ENCODE measurements at regions not wholly inside any gene's neighbourhood (a gene's known extent, or its start where the extent isn't known, plus 50 kb on each side); places are given as distances from the start of the nearest gene placed in this dataset.
"Not testable (repeated sequence)": the region's sequence is repeated elsewhere in the genome, so short reads cannot be mapped to it uniquely, and the experiment has no call there.

DNA sequence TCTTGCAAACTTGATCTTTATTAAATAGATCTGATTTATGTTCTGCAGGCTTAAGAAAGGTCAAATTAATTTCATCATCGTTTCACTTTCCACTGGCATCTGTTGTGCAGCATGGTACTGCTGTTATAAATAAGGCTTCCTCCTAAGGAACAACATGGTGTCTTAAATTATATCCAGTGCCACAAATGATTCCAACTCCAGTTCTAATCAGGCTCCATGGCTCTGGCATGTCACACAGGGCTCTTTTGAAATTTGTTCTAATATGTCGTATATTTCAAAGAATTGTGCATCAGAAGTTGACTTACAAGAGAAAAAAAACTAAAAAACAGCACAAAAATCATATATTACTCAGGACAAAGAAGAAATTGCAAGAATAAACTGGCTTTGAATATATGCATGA is 1090.8 kb upstream of the CELF2 start:
- Mint-ChIP-seq H3K27ac (no peak overlapping the region), H3K27me3 (peaks cover 5% of the 10 kb centered on the region), H3K4me1 (ENCODE audit: low read depth) (no peaks in the 10 kb centered on the region), H3K9me3 (no peaks in the 10 kb centered on the region), H3K36me3 (ENCODE audit: low read depth) (no peaks in the 10 kb centered on the region), H3K4me3 (no peak overlapping the region)

DNA sequence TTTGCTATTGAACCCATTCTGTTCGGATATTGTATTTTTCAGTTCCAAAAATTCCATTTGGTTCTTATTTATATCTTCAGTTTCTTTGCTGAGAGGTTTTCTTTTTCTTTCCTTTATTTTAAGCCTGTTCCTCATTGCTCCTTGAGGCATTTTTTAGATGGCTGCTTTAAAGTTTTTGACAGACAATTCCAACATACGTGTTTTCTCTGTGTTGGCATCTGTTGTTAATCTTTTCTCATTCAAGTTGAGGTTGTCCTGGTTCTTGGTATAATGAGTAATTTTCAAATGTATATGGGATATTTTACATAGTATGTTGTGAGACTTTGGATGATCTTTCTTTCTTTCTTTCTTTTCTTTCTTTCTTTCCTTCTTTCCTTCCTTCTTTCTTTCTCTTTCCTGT is 1078.0 kb upstream of the CELF2 start:
- H3K27me3 Mint-ChIP-seq = no peaks in the 10 kb centered on the region
- H3K36me3 Mint-ChIP-seq (ENCODE audit: low read depth) = no peaks in the 10 kb centered on the region
- H3K9me3 Mint-ChIP-seq = no peaks in the 10 kb centered on the region
- no peak overlapping the region for H3K4me3 Mint-ChIP-seq
- H3K27ac Mint-ChIP-seq = no peak overlapping the region
- H3K4me1 Mint-ChIP-seq (ENCODE audit: low read depth) = no peaks in the 10 kb centered on the region

DNA sequence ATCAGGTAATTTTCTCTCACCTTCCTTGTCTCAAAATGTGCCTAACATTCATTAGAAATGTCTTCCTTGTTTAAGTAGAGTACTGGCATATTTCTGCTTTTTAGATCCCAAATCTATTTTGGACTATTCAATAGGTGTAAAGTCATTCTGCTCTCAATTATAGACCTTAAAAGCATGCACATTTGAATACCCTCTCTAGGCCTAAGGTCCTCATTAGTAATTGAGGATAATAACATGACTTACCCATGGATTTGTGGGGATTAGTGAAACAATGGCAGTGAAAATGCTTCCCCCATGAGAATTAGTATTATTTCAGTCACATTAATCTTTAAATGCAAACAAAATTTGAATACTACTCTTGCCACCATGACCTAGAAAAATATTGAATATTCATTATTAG is 1073.0 kb upstream of the CELF2 start:
- no peak overlapping the region for H3K4me3 Mint-ChIP-seq
- no peaks in the 10 kb centered on the region for H3K36me3 Mint-ChIP-seq (ENCODE audit: low read depth)
- no peak overlapping the region for H3K27ac Mint-ChIP-seq
- H3K9me3 Mint-ChIP-seq = no peaks in the 10 kb centered on the region
- no peaks in the 10 kb centered on the region for H3K4me1 Mint-ChIP-seq (ENCODE audit: low read depth)
- no peaks in the 10 kb centered on the region for H3K27me3 Mint-ChIP-seq

DNA sequence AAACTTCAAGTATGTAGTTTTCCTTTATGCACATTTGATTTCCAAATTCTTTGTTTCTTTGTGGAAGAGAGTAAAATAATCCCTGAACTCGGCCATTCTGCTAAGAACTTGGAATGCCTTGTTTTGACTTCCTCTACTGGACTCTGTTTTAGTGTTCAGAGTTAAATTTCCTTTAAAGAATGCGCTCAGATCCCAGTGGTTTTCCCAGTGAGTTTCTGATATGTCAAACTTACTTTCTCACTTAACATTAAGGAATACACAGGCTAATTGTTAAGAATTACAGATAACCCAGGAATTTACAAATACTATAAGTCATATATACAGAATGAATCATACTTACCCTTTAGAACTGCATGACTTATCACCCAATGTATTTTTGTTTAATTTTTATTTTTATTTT is 1067.6 kb upstream of the CELF2 start:
- no peak overlapping the region for H3K27ac Mint-ChIP-seq
- no peaks in the 10 kb centered on the region for H3K4me1 Mint-ChIP-seq (ENCODE audit: low read depth)
- H3K36me3 Mint-ChIP-seq (ENCODE audit: low read depth) = no peaks in the 10 kb centered on the region
- H3K4me3 Mint-ChIP-seq = no peak overlapping the region
- no peaks in the 10 kb centered on the region for H3K27me3 Mint-ChIP-seq
- H3K9me3 Mint-ChIP-seq = peaks cover 4% of the 10 kb centered on the region

DNA sequence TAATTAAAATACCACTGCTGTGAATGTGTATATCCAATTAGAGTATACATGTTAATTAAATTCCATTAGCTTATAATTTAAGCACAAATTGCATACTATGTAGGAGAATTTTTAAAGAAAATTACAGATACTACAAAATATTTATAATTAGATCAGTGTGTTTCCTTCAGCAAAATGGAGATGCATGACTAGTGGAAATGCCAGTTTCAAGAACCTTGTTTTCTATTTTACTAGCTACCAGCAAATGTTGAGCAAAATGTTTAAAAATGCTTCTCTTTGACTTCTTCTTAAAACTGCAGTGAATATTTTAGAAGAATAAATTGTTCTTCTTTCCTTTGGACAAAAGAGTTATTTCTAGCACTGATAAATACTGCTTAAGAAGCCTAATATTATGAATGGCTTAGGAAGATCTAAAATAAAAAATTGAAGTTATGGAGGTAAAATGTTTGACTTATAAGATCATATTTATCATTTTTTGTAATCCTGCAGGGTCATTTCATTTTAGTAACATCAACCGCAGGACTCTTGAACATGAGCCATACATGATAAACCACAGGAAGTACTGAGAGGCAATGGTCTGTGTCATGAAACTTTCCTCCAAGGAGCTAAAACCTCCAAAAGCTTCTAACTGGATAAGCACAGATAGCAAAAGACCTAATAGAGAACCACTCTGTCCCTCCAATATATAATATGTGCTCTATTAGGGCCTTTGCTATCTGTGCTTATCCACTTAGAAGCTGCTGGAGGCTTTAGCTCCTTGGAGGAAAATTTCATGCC is 1066.0 kb upstream of the CELF2 start:
- no peaks in the 10 kb centered on the region for H3K27me3 Mint-ChIP-seq
- H3K9me3 Mint-ChIP-seq = peaks cover 4% of the 10 kb centered on the region
- H3K36me3 Mint-ChIP-seq (ENCODE audit: low read depth) = no peaks in the 10 kb centered on the region
- no peaks in the 10 kb centered on the region for H3K4me1 Mint-ChIP-seq (ENCODE audit: low read depth)
- H3K27ac Mint-ChIP-seq = no peak overlapping the region
- no peak overlapping the region for H3K4me3 Mint-ChIP-seq

DNA sequence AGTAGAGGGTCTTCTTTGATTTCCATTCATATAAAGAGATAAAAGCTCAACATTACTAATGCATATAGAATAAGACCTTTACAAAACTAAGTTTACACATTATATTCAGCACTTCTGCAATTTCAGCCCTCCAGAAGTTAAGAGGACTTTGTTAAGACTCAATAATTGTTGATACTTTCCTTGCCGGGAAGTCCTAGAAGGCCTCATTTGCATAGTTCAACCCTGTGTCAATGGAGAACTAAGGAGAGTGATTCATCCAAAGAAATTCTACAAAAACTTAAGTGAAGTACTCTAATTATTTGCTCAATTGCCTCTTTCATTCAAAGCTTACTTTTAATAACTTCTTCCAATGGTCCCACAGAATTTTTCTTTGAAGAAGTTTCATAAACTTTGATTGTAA is 1060.3 kb upstream of the CELF2 start:
- no peak overlapping the region for H3K27ac Mint-ChIP-seq
- no peaks in the 10 kb centered on the region for H3K27me3 Mint-ChIP-seq
- no peaks in the 10 kb centered on the region for H3K36me3 Mint-ChIP-seq (ENCODE audit: low read depth)

DNA sequence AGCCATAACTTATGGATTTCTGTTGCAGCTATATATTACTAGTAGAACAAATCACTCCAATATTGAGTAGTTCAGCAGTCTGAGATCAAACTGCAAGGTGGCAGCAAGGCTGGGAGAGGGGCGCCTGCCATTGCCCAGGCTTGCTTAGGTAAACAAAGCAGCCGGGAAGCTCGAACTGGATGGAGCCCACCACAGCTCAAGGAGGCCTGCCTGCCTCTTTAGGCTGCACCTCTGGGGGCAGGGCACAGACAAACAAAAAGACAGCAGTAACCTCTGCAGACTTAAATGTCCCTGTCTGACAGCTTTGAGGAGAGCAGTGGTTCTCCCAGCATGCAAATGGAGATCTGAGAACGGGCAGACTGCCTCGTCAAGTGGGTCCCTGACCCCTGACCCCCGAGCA is 1059.8 kb upstream of the CELF2 start:
- H3K4me1 Mint-ChIP-seq (ENCODE audit: low read depth); H3K27me3 Mint-ChIP-seq; H3K4me3 Mint-ChIP-seq; H3K9me3 Mint-ChIP-seq; H3K27ac Mint-ChIP-seq; H3K36me3 Mint-ChIP-seq (ENCODE audit: low read depth): not testable (repeated sequence)

More for the DNA sequence above, 1060.3 kb upstream of the CELF2 start:
- Mint-ChIP-seq H3K9me3 (peaks cover 4% of the 10 kb centered on the region), H3K4me3 (no peak overlapping the region), H3K4me1 (ENCODE audit: low read depth) (no peaks in the 10 kb centered on the region)

DNA sequence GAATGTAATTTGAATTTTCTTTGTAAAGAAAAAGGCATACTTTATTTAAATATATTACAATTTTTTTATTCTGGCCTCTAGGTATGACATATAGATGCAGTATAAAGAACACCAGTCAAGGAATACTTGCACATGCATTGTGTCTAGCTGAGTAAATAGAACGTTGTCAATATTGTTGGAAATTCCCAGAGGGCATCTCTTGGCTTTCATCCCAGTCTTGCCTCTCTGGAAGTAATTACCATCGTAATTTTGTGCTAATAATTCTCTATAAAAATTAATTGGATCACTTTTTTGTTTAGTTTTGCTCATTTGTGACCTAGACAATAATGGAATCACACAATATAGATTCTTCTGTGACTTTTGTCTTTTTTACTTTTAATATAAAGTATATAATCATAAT is 1052.3 kb upstream of the CELF2 start:
- H3K27me3 Mint-ChIP-seq = no peaks in the 10 kb centered on the region
- no peaks in the 10 kb centered on the region for H3K9me3 Mint-ChIP-seq
- H3K4me1 Mint-ChIP-seq (ENCODE audit: low read depth) = no peaks in the 10 kb centered on the region
- H3K27ac Mint-ChIP-seq = no peak overlapping the region
- no peaks in the 10 kb centered on the region for H3K36me3 Mint-ChIP-seq (ENCODE audit: low read depth)
- no peak overlapping the region for H3K4me3 Mint-ChIP-seq

DNA sequence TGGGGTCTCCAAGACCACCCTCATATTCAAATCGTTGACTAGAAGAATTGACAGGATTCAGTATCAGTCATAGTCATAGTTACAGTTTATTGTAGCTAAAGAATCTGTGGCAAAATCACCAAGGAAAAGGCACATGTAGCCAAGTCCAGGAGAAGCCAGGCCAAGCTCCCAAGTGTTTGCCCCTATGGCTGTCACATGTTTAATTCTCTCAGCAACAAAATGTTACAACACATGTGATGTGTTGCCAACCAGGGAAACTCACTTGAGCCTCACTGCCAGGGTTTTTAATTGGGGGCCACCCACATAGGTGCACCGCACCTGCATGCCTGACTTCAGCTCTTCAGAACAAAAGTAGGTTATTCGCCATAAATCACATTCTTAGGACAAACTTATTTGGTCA is 1030.9 kb upstream of the CELF2 start:
- Mint-ChIP-seq H3K36me3 (ENCODE audit: low read depth) (no peaks in the 10 kb centered on the region), H3K4me3 (no peak overlapping the region), H3K27me3 (no peaks in the 10 kb centered on the region)

DNA sequence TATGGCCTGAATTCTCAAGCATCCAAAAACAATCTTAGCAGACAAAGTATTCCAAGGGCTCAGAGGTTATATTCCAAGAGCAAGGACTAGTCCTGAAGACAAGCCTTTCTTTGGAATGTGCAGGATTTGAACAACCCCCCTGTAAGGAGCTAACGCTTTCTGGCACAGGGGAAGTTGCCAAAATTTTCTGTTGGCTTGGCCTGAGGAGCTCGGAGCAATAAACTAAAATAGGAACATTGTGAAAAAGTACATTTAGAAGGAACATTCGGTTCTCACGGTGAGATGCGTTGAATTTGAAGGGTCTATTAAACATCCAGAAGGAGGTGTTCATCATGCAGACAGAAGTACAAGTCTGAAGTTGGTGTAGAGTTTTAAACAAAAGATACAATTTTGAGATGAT is 1030.5 kb upstream of the CELF2 start:
- Mint-ChIP-seq H3K9me3 (peaks cover 8% of the 10 kb centered on the region), H3K4me1 (ENCODE audit: low read depth) (no peaks in the 10 kb centered on the region), H3K36me3 (ENCODE audit: low read depth) (no peaks in the 10 kb centered on the region), H3K27me3 (no peaks in the 10 kb centered on the region), H3K4me3 (no peak overlapping the region), H3K27ac (no peak overlapping the region)

More for the DNA sequence above, 1030.9 kb upstream of the CELF2 start:
- no peak overlapping the region for H3K27ac Mint-ChIP-seq
- H3K9me3 Mint-ChIP-seq = peaks cover 8% of the 10 kb centered on the region
- H3K4me1 Mint-ChIP-seq (ENCODE audit: low read depth) = no peaks in the 10 kb centered on the region

DNA sequence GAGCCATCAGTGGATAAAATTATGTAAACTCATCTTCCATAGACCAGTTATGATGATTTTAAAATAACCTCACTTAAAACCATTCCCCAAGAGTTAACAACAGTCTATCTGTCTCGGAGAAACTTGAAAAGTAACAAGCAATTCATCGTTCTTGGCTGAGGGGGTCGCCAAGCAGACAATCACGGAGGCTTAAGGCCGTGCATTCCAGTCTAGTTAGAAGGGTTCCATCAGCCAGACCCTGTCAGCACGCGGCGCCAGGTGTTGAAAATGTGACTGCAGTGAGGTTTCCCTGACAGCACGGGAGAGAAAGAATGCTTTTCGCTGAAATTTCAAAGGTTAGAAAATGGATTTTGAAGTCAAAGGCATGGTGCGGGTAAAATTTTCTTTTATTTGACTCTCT is 1025.0 kb upstream of the CELF2 start:
- Mint-ChIP-seq H3K27ac (no peak overlapping the region), H3K9me3 (no peaks in the 10 kb centered on the region), H3K4me3 (no peak overlapping the region), H3K27me3 (no peaks in the 10 kb centered on the region), H3K36me3 (ENCODE audit: low read depth) (no peaks in the 10 kb centered on the region), H3K4me1 (ENCODE audit: low read depth) (no peaks in the 10 kb centered on the region)

DNA sequence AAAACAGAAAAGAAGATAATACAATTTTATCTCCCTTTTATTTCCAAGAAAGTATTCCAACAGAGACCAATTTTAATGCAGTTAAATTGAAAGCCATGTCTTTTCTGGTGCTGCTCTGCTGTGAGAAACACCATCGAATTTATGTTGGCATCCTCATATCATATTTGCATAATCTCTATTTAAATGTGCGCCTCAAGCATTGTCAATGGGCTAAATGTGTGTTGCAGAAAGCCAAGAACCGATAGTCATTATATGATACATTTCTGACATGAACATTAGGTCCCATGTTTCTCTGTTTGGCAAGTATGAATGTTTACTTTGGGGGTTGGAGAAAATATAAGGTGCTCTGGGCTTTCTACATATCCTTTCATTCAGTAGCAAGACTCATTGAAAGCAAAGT is 1023.5 kb upstream of the CELF2 start:
- no peaks in the 10 kb centered on the region for H3K36me3 Mint-ChIP-seq (ENCODE audit: low read depth)
- no peak overlapping the region for H3K27ac Mint-ChIP-seq
- H3K4me3 Mint-ChIP-seq = no peak overlapping the region
- no peaks in the 10 kb centered on the region for H3K27me3 Mint-ChIP-seq
- H3K4me1 Mint-ChIP-seq (ENCODE audit: low read depth) = no peaks in the 10 kb centered on the region
- no peaks in the 10 kb centered on the region for H3K9me3 Mint-ChIP-seq

DNA sequence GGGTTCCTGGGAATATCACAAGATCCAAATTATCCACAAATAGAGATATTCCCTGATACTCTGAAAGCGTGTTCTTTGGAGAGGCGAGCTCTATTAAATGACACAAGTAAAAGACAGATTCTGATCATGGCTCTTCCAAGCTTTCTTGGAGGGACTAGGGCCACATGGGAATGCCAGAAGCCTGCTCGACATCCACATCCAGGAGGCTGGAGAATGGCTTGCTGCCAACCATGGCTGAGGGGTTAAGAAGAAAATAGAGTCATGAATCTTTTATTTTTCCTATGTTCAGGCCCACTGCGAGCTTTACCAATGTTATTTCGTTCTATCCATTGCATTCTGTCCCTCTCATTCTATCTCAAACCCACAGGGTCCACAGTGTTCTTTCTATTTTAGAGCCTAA is 1018.0 kb upstream of the CELF2 start:
- no peaks in the 10 kb centered on the region for H3K4me1 Mint-ChIP-seq (ENCODE audit: low read depth)
- H3K36me3 Mint-ChIP-seq (ENCODE audit: low read depth) = no peaks in the 10 kb centered on the region
- H3K27me3 Mint-ChIP-seq = no peaks in the 10 kb centered on the region
- H3K9me3 Mint-ChIP-seq = no peaks in the 10 kb centered on the region
- no peak overlapping the region for H3K27ac Mint-ChIP-seq
- H3K4me3 Mint-ChIP-seq = no peak overlapping the region

DNA sequence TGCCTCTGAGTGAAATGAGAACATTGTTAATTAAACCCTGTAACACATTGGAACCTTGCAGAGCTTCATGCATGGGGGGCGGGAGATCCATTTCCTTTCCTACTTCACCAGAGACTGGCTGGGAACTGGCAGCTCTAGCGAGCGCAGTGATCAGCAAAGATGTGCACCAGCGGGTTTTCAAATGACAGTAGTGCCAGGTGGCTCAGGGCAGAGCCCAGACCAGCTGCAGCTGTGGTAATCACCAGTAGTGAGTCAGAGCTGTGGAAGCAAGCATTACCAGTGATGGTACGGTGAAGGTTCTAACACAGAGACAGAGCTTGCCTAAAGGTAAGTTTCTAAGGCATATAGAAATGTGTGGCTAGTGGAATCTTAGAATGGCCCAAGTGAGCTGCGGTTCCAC is 1009.7 kb upstream of the CELF2 start:
- H3K27me3 Mint-ChIP-seq = no peaks in the 10 kb centered on the region

DNA sequence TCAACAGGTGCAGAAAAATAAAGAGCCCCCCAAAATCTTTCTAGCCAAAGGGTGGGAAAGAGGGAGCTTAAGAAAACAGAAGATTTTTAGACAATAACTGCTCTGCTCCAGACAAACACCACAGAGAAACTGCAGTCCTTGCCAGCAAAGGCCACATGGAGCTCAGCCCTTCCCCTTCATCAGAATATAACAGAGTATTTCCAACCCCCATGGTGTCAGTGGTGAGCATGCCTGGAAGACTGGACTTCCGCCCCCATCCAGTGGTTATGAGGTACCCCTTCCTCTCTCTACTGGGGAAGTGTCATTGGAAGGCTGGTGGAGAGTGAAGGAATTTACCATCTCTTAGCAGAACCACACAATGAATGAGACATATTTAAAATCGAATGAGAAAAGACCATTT is 1007.3 kb upstream of the CELF2 start:
- Mint-ChIP-seq H3K27me3 (no peaks in the 10 kb centered on the region), H3K36me3 (ENCODE audit: low read depth) (no peaks in the 10 kb centered on the region), H3K9me3 (no peaks in the 10 kb centered on the region), H3K4me1 (ENCODE audit: low read depth) (no peaks in the 10 kb centered on the region), H3K27ac (no peak overlapping the region), H3K4me3 (no peak overlapping the region)

More for the DNA sequence above, 1009.7 kb upstream of the CELF2 start:
- no peaks in the 10 kb centered on the region for H3K36me3 Mint-ChIP-seq (ENCODE audit: low read depth)
- no peak overlapping the region for H3K27ac Mint-ChIP-seq
- no peaks in the 10 kb centered on the region for H3K4me1 Mint-ChIP-seq (ENCODE audit: low read depth)
- H3K4me3 Mint-ChIP-seq = no peak overlapping the region
- no peaks in the 10 kb centered on the region for H3K9me3 Mint-ChIP-seq

DNA sequence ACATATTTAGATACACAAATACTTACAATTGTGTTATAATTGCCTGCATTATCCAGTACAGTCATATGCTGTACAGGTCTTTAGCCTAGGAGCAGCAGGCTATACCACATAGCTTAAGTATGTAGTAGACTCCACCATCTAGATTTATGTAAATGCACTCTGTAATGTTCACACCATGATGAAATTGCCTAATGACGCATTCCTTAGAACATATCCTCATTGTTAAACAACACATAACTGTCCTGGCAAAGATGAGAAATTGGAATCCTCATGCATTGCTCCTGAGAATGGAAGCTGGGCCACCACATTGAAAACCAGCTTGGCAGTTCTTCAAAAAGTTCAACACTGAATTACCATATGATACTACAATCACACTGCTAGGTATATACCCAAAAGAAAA is 1002.8 kb upstream of the CELF2 start:
- Mint-ChIP-seq H3K4me1 (ENCODE audit: low read depth) (no peaks in the 10 kb centered on the region), H3K4me3 (no peak overlapping the region), H3K9me3 (no peaks in the 10 kb centered on the region), H3K36me3 (ENCODE audit: low read depth) (no peaks in the 10 kb centered on the region), H3K27ac (no peak overlapping the region), H3K27me3 (no peaks in the 10 kb centered on the region)

Measured in stimulated activated naive CD8-positive, alpha-beta T cell treated with anti-CD3 and anti-CD28 coated beads, Interleukin-15, Interleukin-2, amounts not matched to agents 100 ng/mL and 50 ng/mL, for 24 hours (primary cell).